Endothelial cell (in vitro differentiated cells): ENCODE measurements at regions not wholly inside any gene's neighbourhood (a gene's known extent, or its start where the extent isn't known, plus 50 kb on each side); places are given as distances from the start of the nearest gene placed in this dataset.

Experiments used
- DNase-seq: peaks from one replicate; pipeline ENCODE4 v3.0.0; 2021; ENCODE audit warnings: low spot score
- H3K27ac Mint-ChIP-seq: one replicate; pipeline ENCODE4 v1.8.0; 2021; ENCODE audit warnings: mixed read lengths, inconsistent platforms; ENCODE audit not compliant: unreplicated experiment
- H3K27me3 Mint-ChIP-seq: one replicate; pipeline ENCODE4 v1.8.0; 2021; ENCODE audit warnings: mild to moderate bottlenecking, moderate library complexity, mixed read lengths, inconsistent platforms; ENCODE audit not compliant: unreplicated experiment
- H3K36me3 Mint-ChIP-seq: one replicate; pipeline ENCODE4 v1.8.0; 2021; ENCODE audit warnings: mild to moderate bottlenecking, low read depth, mixed read lengths, inconsistent platforms; ENCODE audit not compliant: unreplicated experiment
- H3K4me1 Mint-ChIP-seq: one replicate; pipeline ENCODE4 v1.8.0; 2021; ENCODE audit warnings: mild to moderate bottlenecking, mixed read lengths, inconsistent platforms; ENCODE audit not compliant: unreplicated experiment
- H3K4me3 Mint-ChIP-seq: one replicate; pipeline ENCODE4 v1.8.0; 2021; ENCODE audit warnings: mild to moderate bottlenecking, mixed read lengths, inconsistent platforms; ENCODE audit not compliant: unreplicated experiment
- H3K9me3 Mint-ChIP-seq: one replicate; pipeline ENCODE4 v1.8.0; 2021; ENCODE audit warnings: mixed read lengths, inconsistent platforms; ENCODE audit not compliant: unreplicated experiment
- TF ChIP-seq, protein P1 (sequence below): fragments of 200-600 bp; sonication (generic); IDR thresholded peaks from one replicate; pipeline ENCODE4 v1.5.0; 2021; ENCODE audit warnings: antibody characterized with exemption; ENCODE audit not compliant: unreplicated experiment

DNA sequence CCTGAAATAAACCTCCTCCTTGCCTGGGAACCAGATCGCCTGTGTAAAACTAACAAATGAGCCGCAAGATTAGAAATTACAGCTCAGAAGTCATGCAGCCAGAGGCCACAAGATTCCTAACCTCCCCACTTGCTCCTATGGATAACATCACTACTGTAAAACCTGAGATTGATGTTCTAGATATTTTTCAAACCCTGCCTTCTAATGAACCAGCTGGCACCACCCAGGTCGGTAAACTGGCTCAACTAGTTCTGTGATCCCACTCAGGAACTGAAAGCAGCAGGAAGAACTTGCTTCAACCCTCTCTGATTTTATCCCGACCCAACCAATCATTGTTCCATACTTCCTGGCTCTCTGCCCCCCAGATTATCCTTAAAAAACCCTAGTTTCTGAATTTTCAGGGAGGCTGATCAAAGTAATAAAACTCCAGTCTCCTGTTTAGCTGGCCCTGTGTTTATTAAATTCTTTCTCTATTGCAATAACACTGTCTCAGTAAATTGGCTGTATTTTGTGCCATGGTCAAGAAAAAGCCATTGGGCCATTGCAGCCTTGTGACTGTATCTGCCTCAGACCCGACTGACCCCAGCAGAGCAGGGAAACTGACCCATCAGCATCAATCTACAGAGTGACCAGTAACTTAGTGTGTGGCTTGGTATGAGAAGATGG lies 98.9 kb downstream of the RPLP1 start:
- H3K27ac Mint-ChIP-seq = no peak overlapping the region
- no peak for DNase-seq
- H3K36me3 Mint-ChIP-seq = peaks cover 9% of the 10 kb centered on the region
- no peaks in the 10 kb centered on the region for H3K9me3 Mint-ChIP-seq
- no peak overlapping the region for H3K4me3 Mint-ChIP-seq
- peaks cover 2% of the 10 kb centered on the region for H3K27me3 Mint-ChIP-seq
- no peaks in the 10 kb centered on the region for H3K4me1 Mint-ChIP-seq
- TF ChIP-seq, protein P1, sequence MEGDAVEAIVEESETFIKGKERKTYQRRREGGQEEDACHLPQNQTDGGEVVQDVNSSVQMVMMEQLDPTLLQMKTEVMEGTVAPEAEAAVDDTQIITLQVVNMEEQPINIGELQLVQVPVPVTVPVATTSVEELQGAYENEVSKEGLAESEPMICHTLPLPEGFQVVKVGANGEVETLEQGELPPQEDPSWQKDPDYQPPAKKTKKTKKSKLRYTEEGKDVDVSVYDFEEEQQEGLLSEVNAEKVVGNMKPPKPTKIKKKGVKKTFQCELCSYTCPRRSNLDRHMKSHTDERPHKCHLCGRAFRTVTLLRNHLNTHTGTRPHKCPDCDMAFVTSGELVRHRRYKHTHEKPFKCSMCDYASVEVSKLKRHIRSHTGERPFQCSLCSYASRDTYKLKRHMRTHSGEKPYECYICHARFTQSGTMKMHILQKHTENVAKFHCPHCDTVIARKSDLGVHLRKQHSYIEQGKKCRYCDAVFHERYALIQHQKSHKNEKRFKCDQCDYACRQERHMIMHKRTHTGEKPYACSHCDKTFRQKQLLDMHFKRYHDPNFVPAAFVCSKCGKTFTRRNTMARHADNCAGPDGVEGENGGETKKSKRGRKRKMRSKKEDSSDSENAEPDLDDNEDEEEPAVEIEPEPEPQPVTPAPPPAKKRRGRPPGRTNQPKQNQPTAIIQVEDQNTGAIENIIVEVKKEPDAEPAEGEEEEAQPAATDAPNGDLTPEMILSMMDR = no peak

- Mint-ChIP-seq H3K9me3 (no peaks in the 10 kb centered on the region), H3K27ac (no peak overlapping the region), H3K36me3 (peaks cover 9% of the 10 kb centered on the region), H3K4me1 (no peaks in the 10 kb centered on the region), H3K4me3 (no peak overlapping the region), H3K27me3 (peaks cover 2% of the 10 kb centered on the region)
- TF ChIP-seq, protein P1 = no peak
- DNase-seq = no peak
These were observed 99.6 kb downstream of the RPLP1 start for GRCh38 chr15:69552057-69552815.

DNA sequence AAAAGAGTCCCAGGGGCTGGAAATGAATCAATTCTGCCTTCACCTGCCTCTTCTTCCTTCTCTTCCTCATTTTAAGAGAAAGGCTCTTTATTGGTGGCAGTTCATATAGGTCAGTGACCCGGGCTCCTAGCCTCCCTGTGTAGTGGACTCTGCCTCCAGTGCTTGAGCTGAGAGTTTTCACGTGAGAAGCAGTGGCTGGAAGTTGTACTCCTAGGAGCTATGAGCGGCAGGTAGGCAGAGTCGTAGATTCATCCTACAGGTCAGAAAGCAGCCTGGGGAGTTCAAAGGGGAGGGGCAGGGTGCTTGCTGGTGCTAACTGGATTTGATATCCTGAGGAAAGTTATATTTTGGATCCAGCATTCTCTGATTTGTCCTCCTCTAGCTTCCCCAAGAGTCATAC lies 101.1 kb downstream of the RPLP1 start:
- no peak overlapping the region for H3K4me3 Mint-ChIP-seq
- peaks cover 9% of the 10 kb centered on the region for H3K36me3 Mint-ChIP-seq
- peaks cover 2% of the 10 kb centered on the region for H3K27me3 Mint-ChIP-seq

GRCh38 chr15:69554279-69554961 lies 101.8 kb downstream of the RPLP1 start:
- Mint-ChIP-seq H3K4me1 (peaks cover 3% of the 10 kb centered on the region), H3K4me3 (no peak overlapping the region), H3K27ac (no peak overlapping the region), H3K9me3 (no peaks in the 10 kb centered on the region), H3K27me3 (peaks cover 2% of the 10 kb centered on the region), H3K36me3 (peaks cover 9% of the 10 kb centered on the region)
- no peak for DNase-seq
- TF ChIP-seq, protein P1 = no peak

More for the DNA sequence above, 101.1 kb downstream of the RPLP1 start:
- Mint-ChIP-seq H3K4me1 (peaks cover 3% of the 10 kb centered on the region), H3K27ac (no peak overlapping the region), H3K9me3 (no peaks in the 10 kb centered on the region)
- no peak for DNase-seq
- TF ChIP-seq, protein P1 = no peak
